SK-N-SH (cell line): ENCODE measurements at regions not wholly inside any gene's neighbourhood (a gene's known extent, or its start where the extent isn't known, plus 50 kb on each side); places are given as distances from the start of the nearest gene placed in this dataset.

ENCODE experiments used
- CTCF ChIA-PET: fragments of 300-600, 350-600 bp; formaldehyde crosslinking; extraction: SDS; loops from one replicate; lab custom pipeline; 2021; lab: Yijun Ruan, JAX
- POLR2A ChIA-PET: fragments of 350-600 bp; sonication (Branson Sonifier 250); formaldehyde crosslinking; extraction: SDS; loops from one replicate; lab custom pipeline; 2020; ENCODE audit warnings: antibody characterized with exemption, inconsistent platforms; lab: Yijun Ruan, JAX
- DNase-seq: peaks from one replicate; pipeline ENCODE4 v3.0.0; 2012
- H2AFZ ChIP-seq: fragments of 200-600 bp; sonication (generic); 2 replicates; pipeline ENCODE4 v1.8.1; 2016; ENCODE audit warnings: antibody characterized with exemption, mild to moderate bottlenecking, low read depth
- H3F3A ChIP-seq: fragments of 200-600 bp; sonication (generic); replicated peaks from 2 replicates; pipeline ENCODE3; 2016; ENCODE audit warnings: antibody characterized with exemption, mild to moderate bottlenecking; ENCODE audit not compliant: insufficient read depth
- H3K27ac ChIP-seq, 2 experiments: fragments of 200-500 bp in 1 of 2; fragments of 200-600 bp in 1 of 2; sonication (Bioruptor generic) in 1 of 2; sonication (generic), shearing (Covaris generic) in 1 of 2; 2 replicates each; pipeline versions ENCODE4 v1.5.1 to v1.6.1; 2014 to 2016; ENCODE audit warnings: low read depth in 2 of 2, inconsistent platforms in 1 of 2, low read length in 1 of 2, mild to moderate bottlenecking in 1 of 2, mixed read lengths in 1 of 2
- H3K27me3 ChIP-seq: fragments of 200-600 bp; sonication (generic), shearing (Covaris generic); 2 replicates; pipeline ENCODE4 v1.6.1; 2016; ENCODE audit warnings: mixed run types; ENCODE audit not compliant: insufficient read depth
- H3K36me3 ChIP-seq, 2 experiments: fragments of 200-500 bp in 1 of 2; fragments of 200-600 bp in 1 of 2; sonication (Bioruptor generic) in 1 of 2; sonication (generic) in 1 of 2; replicated peaks in 1 of 2; 2 replicates each; pipeline versions ENCODE3 to v1.5.1; 2014 to 2016; ENCODE audit warnings: low read length in 1 of 2, mild to moderate bottlenecking in 1 of 2; ENCODE audit not compliant: insufficient read depth in 2 of 2, control insufficient read depth in 1 of 2
- H3K4me1 ChIP-seq, 2 experiments: fragments of 200-500 bp in 1 of 2; fragments of 200-600 bp in 1 of 2; sonication (Bioruptor generic) in 1 of 2; sonication (generic), shearing (Covaris generic) in 1 of 2; 2 replicates each; pipeline versions ENCODE4 v1.5.1 to v1.6.1; 2014 to 2016; ENCODE audit warnings: low read depth in 1 of 2, low read length in 1 of 2, mixed run types in 1 of 2; ENCODE audit not compliant: insufficient read depth in 2 of 2, control insufficient read depth in 1 of 2
- H3K4me2 ChIP-seq: fragments of 200-600 bp; sonication (generic), shearing (Covaris generic); 2 replicates; pipeline ENCODE4 v1.6.1; 2017; ENCODE audit warnings: mixed run types
- H3K4me3 ChIP-seq, 2 experiments: fragments of 200-500 bp in 1 of 2; fragments of 200-600 bp in 1 of 2; sonication (Bioruptor generic) in 1 of 2; sonication (generic), shearing (Covaris generic) in 1 of 2; 2 replicates each; pipeline versions ENCODE4 v1.5.1 to v1.8.1; 2014 to 2016; ENCODE audit warnings: low read depth in 2 of 2, inconsistent platforms in 1 of 2, low read length in 1 of 2, mild to moderate bottlenecking in 1 of 2, mixed read lengths in 1 of 2, moderate library complexity in 1 of 2
- H3K79me2 ChIP-seq: fragments of 200-600 bp; sonication (generic); 2 replicates; pipeline ENCODE4 v1.8.1; 2017; ENCODE audit warnings: mild to moderate bottlenecking; ENCODE audit not compliant: insufficient read depth
- H3K9ac ChIP-seq: fragments of 200-600 bp; sonication (generic); 2 replicates; pipeline ENCODE4 v1.6.1; 2017; ENCODE audit warnings: mixed run types
- H3K9me2 ChIP-seq: fragments of 200-600 bp; sonication (generic); 2 replicates; pipeline ENCODE4 v1.6.1; 2017; ENCODE audit warnings: mixed run types
- H3K9me3 ChIP-seq: fragments of 200-600 bp; sonication (generic); 2 replicates; pipeline ENCODE4 v1.6.1; 2017; ENCODE audit warnings: mixed run types, mild to moderate bottlenecking, moderate library complexity
- H4K20me1 ChIP-seq: fragments of 200-600 bp; sonication (generic); 2 replicates; pipeline ENCODE4 v1.6.1; 2017; ENCODE audit warnings: mild to moderate bottlenecking, mixed run types; ENCODE audit not compliant: insufficient read depth
- CHD2 ChIP-seq: fragments of 150-350 bp; IDR thresholded peaks from 2 replicates; pipeline ENCODE4 v1.6.1; 2018; ENCODE audit warnings: low read length; ENCODE audit not compliant: partially characterized antibody
- ELF1 ChIP-seq: IDR thresholded peaks from 2 replicates; pipeline ENCODE4 v1.4.0; 2012
- EZH2phosphoT487 ChIP-seq: fragments of 200-600 bp; sonication (generic); IDR thresholded peaks from 2 replicates; pipeline ENCODE4 v1.6.1; 2017; ENCODE audit warnings: low read depth, mixed run types, mild to moderate bottlenecking, antibody characterized with exemption, moderate library complexity, borderline replicate concordance
- GABPA ChIP-seq: IDR thresholded peaks from 2 replicates; pipeline ENCODE4 v1.4.0; 2012; ENCODE audit warnings: low read depth, mild to moderate bottlenecking
- MEF2A ChIP-seq: IDR thresholded peaks from 2 replicates; pipeline ENCODE4 v1.4.0; 2012; ENCODE audit warnings: low read depth, borderline replicate concordance
- MXI1 ChIP-seq: IDR thresholded peaks from 2 replicates; pipeline ENCODE4 v1.6.1; 2012; ENCODE audit warnings: mild to moderate bottlenecking, low read depth, low read length, improper control_type of control experiment
- PBX3 ChIP-seq: IDR thresholded peaks from 2 replicates; pipeline ENCODE4; 2012
- RAD21 ChIP-seq: IDR thresholded peaks from 2 replicates; pipeline ENCODE4 v1.6.1; 2012; ENCODE audit warnings: mild to moderate bottlenecking, low read length
- RXRA ChIP-seq: IDR thresholded peaks from 2 replicates; pipeline ENCODE4 v1.4.0; 2012; ENCODE audit warnings: low read depth, mild to moderate bottlenecking, borderline replicate concordance
- SIN3A ChIP-seq: IDR thresholded peaks from 2 replicates; pipeline ENCODE4 v1.6.1; 2012; ENCODE audit warnings: low read depth, mild to moderate bottlenecking, low read length, moderate library complexity, borderline replicate concordance
- SMC3 ChIP-seq: IDR thresholded peaks from 2 replicates; pipeline ENCODE4 v1.6.1; 2012; ENCODE audit warnings: low read depth, low read length, improper control_type of control experiment
- TAF1 ChIP-seq: IDR thresholded peaks from 2 replicates; pipeline ENCODE4 v1.6.1; 2012; ENCODE audit warnings: low read depth, mild to moderate bottlenecking, low read length, moderate library complexity, borderline replicate concordance
- WGBS: methylation state at CpG from one replicate; pipeline ENCODE4 v1.1.6; 2017; ENCODE audit warnings: low lambda C conversion rate; 5-methylcytosine and 5-hydroxymethylcytosine counted together
- TF ChIP-seq, protein P1 (sequence below): fragments of 150-350 bp; IDR thresholded peaks from 2 replicates; pipeline ENCODE4 v1.6.1; 2017; ENCODE audit warnings: antibody characterized with exemption, low read length, low read depth, borderline replicate concordance

DNA sequence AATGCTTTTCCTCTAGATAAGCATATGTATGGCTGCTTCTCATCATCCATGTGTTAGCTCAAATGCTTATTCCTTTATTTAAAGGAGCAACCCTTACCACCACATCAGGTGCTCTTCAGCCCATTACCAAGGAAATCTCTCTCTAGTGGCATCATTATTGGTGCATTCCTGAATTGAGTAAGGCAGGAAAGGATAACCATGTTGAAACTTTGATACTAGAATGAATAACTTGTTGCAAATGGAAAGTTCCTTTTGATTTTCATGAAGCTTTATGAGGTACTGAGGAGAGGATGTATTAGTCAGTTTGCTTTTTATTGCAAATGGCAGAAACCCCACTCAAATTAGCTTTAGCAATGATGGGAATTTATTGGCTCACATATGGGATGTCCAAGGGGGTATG is 212.3 kb upstream of the FGF13 start:
- Histone ChIP-seq H3K9me3 (no peaks in the 10 kb centered on the region), H3K9ac (no peak overlapping the region), H4K20me1 (no peaks in the 10 kb centered on the region), H3F3A (no peaks in the 10 kb centered on the region), H3K79me2 (no peaks in the 10 kb centered on the region), H3K4me1 (no peaks in the 10 kb centered on the region), H3K4me3 (no peak overlapping the region), H3K27ac (no peak overlapping the region), H3K9me2 (no peaks in the 10 kb centered on the region), H3K36me3 (no peaks in the 10 kb centered on the region), H3K4me2 (no peak overlapping the region), H2AFZ (no peak overlapping the region), H3K27me3 (no peaks in the 10 kb centered on the region)
- TF ChIP-seq EZH2phosphoT487 (no peak), SIN3A (no peak), PBX3 (no peak), SMC3 (no peak), RXRA (no peak), TAF1 (no peak), ELF1 (no peak)
- TF ChIP-seq, protein P1, sequence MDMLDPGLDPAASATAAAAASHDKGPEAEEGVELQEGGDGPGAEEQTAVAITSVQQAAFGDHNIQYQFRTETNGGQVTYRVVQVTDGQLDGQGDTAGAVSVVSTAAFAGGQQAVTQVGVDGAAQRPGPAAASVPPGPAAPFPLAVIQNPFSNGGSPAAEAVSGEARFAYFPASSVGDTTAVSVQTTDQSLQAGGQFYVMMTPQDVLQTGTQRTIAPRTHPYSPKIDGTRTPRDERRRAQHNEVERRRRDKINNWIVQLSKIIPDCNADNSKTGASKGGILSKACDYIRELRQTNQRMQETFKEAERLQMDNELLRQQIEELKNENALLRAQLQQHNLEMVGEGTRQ: no peak
- POLR2A ChIA-PET: no interaction called here
- no peak for DNase-seq
- CTCF ChIA-PET: no interaction called here

- no peak overlapping the region for H3K4me3 ChIP-seq
- H3K9me2 ChIP-seq: no peaks in the 10 kb centered on the region
- no peaks in the 10 kb centered on the region for H3K36me3 ChIP-seq
- no peak overlapping the region for H3K27ac ChIP-seq
- H3K79me2 ChIP-seq: no peaks in the 10 kb centered on the region
- H3K9me3 ChIP-seq: no peaks in the 10 kb centered on the region
- no peak for DNase-seq
- no peaks in the 10 kb centered on the region for H3K4me1 ChIP-seq
- no peak for TF ChIP-seq GABPA
- no peak for TF ChIP-seq RXRA
- no peak for TF ChIP-seq RAD21
- no peak for TF ChIP-seq PBX3
- TF ChIP-seq MXI1: no peak
- TF ChIP-seq CHD2: no peak
- TF ChIP-seq MEF2A: no peak
- TF ChIP-seq, all 33 proteins: peak for 0
- no peaks in the 10 kb centered on the region for H4K20me1 ChIP-seq
- ChIA-PET POLR2A (no interaction called here), CTCF (no interaction called here)
- H3K4me2 ChIP-seq: no peak overlapping the region
- no peak overlapping the region for H3K9ac ChIP-seq
- 2% methylated on average over 2 of the region's 2 CpGs for WGBS
- H3K27me3 ChIP-seq: no peaks in the 10 kb centered on the region
- no peaks in the 10 kb centered on the region for H3F3A ChIP-seq
- H2AFZ ChIP-seq: no peak overlapping the region
Observed at GRCh38 chrX:138921031-138921430, 209.5 kb upstream of the FGF13 start.
